Neuronal stem cell (in vitro differentiated cells): ENCODE measurements at regions not wholly inside any gene's neighbourhood (a gene's known extent, or its start where the extent isn't known, plus 50 kb on each side); places are given as distances from the start of the nearest gene placed in this dataset.
"Not testable (repeated sequence)": the region's sequence is repeated elsewhere in the genome, so short reads cannot be mapped to it uniquely, and the experiment has no call there.

Experiments
- DNase-seq: peaks from one replicate; pipeline ENCODE4 v3.0.0-alpha.2; 2013; ENCODE audit warnings: low spot score
- H2AFZ ChIP-seq: one replicate; pipeline ENCODE4 v1.6.1; 2013; ENCODE audit warnings: mild to moderate bottlenecking, low read length, inconsistent platforms
- H2AK5ac ChIP-seq: 2 replicates; pipeline ENCODE4 v1.6.1; 2013; ENCODE audit warnings: low read depth, mild to moderate bottlenecking, inconsistent platforms, low read length, moderate library complexity, mixed read lengths
- H2BK120ac ChIP-seq: 2 replicates; pipeline ENCODE4 v1.6.1; 2013; ENCODE audit warnings: low read depth, mild to moderate bottlenecking, inconsistent platforms, low read length, moderate library complexity, mixed read lengths
- H2BK12ac ChIP-seq: one replicate; pipeline ENCODE4 v1.6.1; 2013; ENCODE audit warnings: low read length, inconsistent platforms
- H2BK15ac ChIP-seq: 2 replicates; pipeline ENCODE4 v1.6.1; 2013; ENCODE audit warnings: mild to moderate bottlenecking, low read length, inconsistent platforms, mixed read lengths
- H2BK5ac ChIP-seq: one replicate; pipeline ENCODE4 v1.6.1; 2013; ENCODE audit warnings: inconsistent platforms, mild to moderate bottlenecking, low read length, moderate library complexity
- H3K14ac ChIP-seq: one replicate; pipeline ENCODE4 v1.6.1; 2013; ENCODE audit warnings: low read length, inconsistent platforms
- H3K18ac ChIP-seq: 2 replicates; pipeline ENCODE4 v1.6.1; 2013; ENCODE audit warnings: low read length, inconsistent platforms
- H3K23ac ChIP-seq: 2 replicates; pipeline ENCODE4 v1.6.1; 2013; ENCODE audit warnings: low read depth, mild to moderate bottlenecking, mixed read lengths, low read length, inconsistent platforms; ENCODE audit not compliant: poor library complexity
- H3K27ac ChIP-seq: replicated peaks from 3 replicates; pipeline ENCODE4 v1.5.1; 2013; ENCODE audit warnings: low read length, inconsistent platforms
- H3K27me3 ChIP-seq, 3 experiments: 2 replicates each; pipeline ENCODE4 v1.6.1; 2013; ENCODE audit warnings: low read length in 3 of 3, mild to moderate bottlenecking in 2 of 3, inconsistent platforms in 1 of 3, low read depth in 1 of 3, mixed read lengths in 1 of 3, moderate library complexity in 1 of 3; ENCODE audit not compliant: control insufficient read depth in 3 of 3, insufficient read depth in 3 of 3
- H3K36me3 ChIP-seq, 2 donors: replicated peaks in 1 of 2; 2 replicates each; pipeline ENCODE4 v1.6.1; 2013; ENCODE audit warnings: low read length in 2 of 2; ENCODE audit not compliant: control insufficient read depth in 2 of 2, insufficient read depth in 2 of 2
- H3K4ac ChIP-seq: 2 replicates; pipeline ENCODE4 v1.6.1; 2013; ENCODE audit warnings: inconsistent platforms, mild to moderate bottlenecking, low read length, moderate library complexity
- H3K4me1 ChIP-seq, 2 donors: 1 replicate in 1 of 2; 2 replicates in 1 of 2; pipeline ENCODE4 v1.6.1; 2013; ENCODE audit warnings: low read length in 2 of 2, low read depth in 1 of 2; ENCODE audit not compliant: control insufficient read depth in 2 of 2, insufficient read depth in 1 of 2
- H3K4me2 ChIP-seq: one replicate; pipeline ENCODE4 v1.6.1; 2013; ENCODE audit warnings: mild to moderate bottlenecking, low read length, inconsistent platforms; ENCODE audit not compliant: insufficient read depth, poor library complexity, severe bottlenecking
- H3K4me3 ChIP-seq, 2 donors: 2 replicates each; pipeline ENCODE4 v1.5.1; 2013; ENCODE audit warnings: low read length in 2 of 2, mild to moderate bottlenecking in 2 of 2, inconsistent platforms in 1 of 2, moderate library complexity in 1 of 2
- H3K79me1 ChIP-seq: one replicate; pipeline ENCODE4 v1.6.1; 2013; ENCODE audit warnings: low read depth, mild to moderate bottlenecking, inconsistent platforms, low read length, moderate library complexity
- H3K9ac ChIP-seq: one replicate; pipeline ENCODE4 v1.6.1; 2013; ENCODE audit warnings: mild to moderate bottlenecking, low read depth, low read length, inconsistent platforms; ENCODE audit not compliant: poor library complexity
- H3K9me3 ChIP-seq, 2 donors: replicated peaks in 1 of 2; 2 replicates each; pipeline versions ENCODE3 to v1.6.1; 2013; ENCODE audit warnings: low read length in 2 of 2, mild to moderate bottlenecking in 2 of 2, inconsistent platforms in 1 of 2, low read depth in 1 of 2, mixed read lengths in 1 of 2, moderate library complexity in 1 of 2; ENCODE audit not compliant: control insufficient read depth in 2 of 2, insufficient read depth in 1 of 2
- H4K8ac ChIP-seq: one replicate; pipeline ENCODE4 v1.6.1; 2013; ENCODE audit warnings: low read depth, mild to moderate bottlenecking, inconsistent platforms, low read length, moderate library complexity
- H4K91ac ChIP-seq: one replicate; pipeline ENCODE4 v1.6.1; 2013; ENCODE audit warnings: low read length, low read depth, mild to moderate bottlenecking, inconsistent platforms; ENCODE audit not compliant: poor library complexity
- WGBS, 2 donors: extraction: QIAGEN DNeasy Blood & Tissue Kit; methylation state at CpG; one replicate each; pipeline ENCODE4 v1.1.7; 2013; ENCODE audit warnings: missing lambda C conversion rate in 2 of 2, mixed read lengths in 1 of 2; ENCODE audit not compliant: insufficient read length in 2 of 2, insufficient replicate concordance in 1 of 2; ENCODE audit errors: extremely low coverage in 2 of 2; 5-methylcytosine and 5-hydroxymethylcytosine counted together

- H3K36me3 ChIP-seq, result no peaks in the 10 kb centered on the region
- H4K8ac ChIP-seq, result no peak overlapping the region
- H2AFZ ChIP-seq, result no peak overlapping the region
- no peak overlapping the region for H3K4ac ChIP-seq
- no peak overlapping the region for H2BK5ac ChIP-seq
- H3K14ac ChIP-seq, result no peak overlapping the region
- H3K4me3 ChIP-seq, result no peak overlapping the region
- H3K9ac ChIP-seq, result no peak overlapping the region
- H3K79me1 ChIP-seq, result peaks cover 1% of the 10 kb centered on the region
- no CpG with 5 or more reads among the region's 1 CpG for WGBS, 2 donors
- H3K4me1 ChIP-seq, result no peaks in the 10 kb centered on the region
- peaks cover 0 to 4% of the 10 kb centered on the region in 2 donors for H3K9me3 ChIP-seq
- H3K4me2 ChIP-seq, result no peak overlapping the region
- no peak overlapping the region for H2BK120ac ChIP-seq
- H2BK15ac ChIP-seq, result no peak overlapping the region
- no peak for DNase-seq
- no peaks in the 10 kb centered on the region for H3K27me3 ChIP-seq
- no peak overlapping the region for H3K23ac ChIP-seq
- no peak overlapping the region for H2AK5ac ChIP-seq
- H3K27ac ChIP-seq, result no peak overlapping the region
- no peak overlapping the region for H2BK12ac ChIP-seq
- no peak overlapping the region for H3K18ac ChIP-seq
- no peak overlapping the region for H4K91ac ChIP-seq
Observed at GRCh38 chr5:113713051-113713450, 199.6 kb downstream of the YTHDC2 start.

GRCh38 chr5:113715921-113716320 is 202.4 kb downstream of the YTHDC2 start:
- H2BK15ac ChIP-seq, H3K4ac ChIP-seq: not testable (repeated sequence)
- no CpG with 5 or more reads among the region's 2 CpGs for WGBS, 2 donors

GRCh38 chr5:113719549-113719948 is 206.1 kb downstream of the YTHDC2 start:
- no peak overlapping the region for H2AFZ ChIP-seq
- no peak overlapping the region for H2BK5ac ChIP-seq
- no peak overlapping the region for H2AK5ac ChIP-seq
- H2BK12ac ChIP-seq, result no peak overlapping the region
- H3K4me2 ChIP-seq, result no peak overlapping the region
- no peaks in the 10 kb centered on the region for H3K4me1 ChIP-seq
- H3K9ac ChIP-seq, result no peak overlapping the region
- no CpG with 5 or more reads among the region's 1 CpG for WGBS, 2 donors
- H2BK15ac ChIP-seq, result no peak overlapping the region
- no peaks in the 10 kb centered on the region for H3K36me3 ChIP-seq
- peaks cover 0 to 4% of the 10 kb centered on the region in 2 donors for H3K9me3 ChIP-seq
- H4K8ac ChIP-seq, result no peak overlapping the region
- no peak overlapping the region for H3K18ac ChIP-seq
- no peak overlapping the region for H3K23ac ChIP-seq
- H3K4me3 ChIP-seq, result no peak overlapping the region
- no peak overlapping the region for H3K14ac ChIP-seq
- peaks cover 1% of the 10 kb centered on the region for H3K79me1 ChIP-seq
- no peaks in the 10 kb centered on the region for H3K27me3 ChIP-seq
- H2BK120ac ChIP-seq, result no peak overlapping the region
- H4K91ac ChIP-seq, result no peak overlapping the region
- no peak overlapping the region for H3K4ac ChIP-seq
- H3K27ac ChIP-seq, result no peak overlapping the region
- DNase-seq, result no peak

More at GRCh38 chr5:113715921-113716320, 202.4 kb downstream of the YTHDC2 start:
- H2AFZ ChIP-seq, H4K8ac ChIP-seq, H3K14ac ChIP-seq, H3K27me3 ChIP-seq, H3K4me1 ChIP-seq, DNase-seq, H2BK120ac ChIP-seq, H3K79me1 ChIP-seq, H3K27ac ChIP-seq, H3K36me3 ChIP-seq, H4K91ac ChIP-seq, H3K4me3 ChIP-seq, H2BK5ac ChIP-seq, H3K9me3 ChIP-seq, H2BK12ac ChIP-seq, H3K23ac ChIP-seq, H3K4me2 ChIP-seq, H3K18ac ChIP-seq, H3K9ac ChIP-seq, H2AK5ac ChIP-seq: not testable (repeated sequence)

- Histone ChIP-seq H4K8ac (no peak overlapping the region), H3K27ac (no peak overlapping the region), H2BK15ac (no peak overlapping the region), H3K27me3 (no peaks in the 10 kb centered on the region), H3K9ac (no peak overlapping the region), H3K4ac (no peak overlapping the region), H3K4me1 (no peaks in the 10 kb centered on the region), H4K91ac (no peak overlapping the region), H2AFZ (no peak overlapping the region), H2BK120ac (no peak overlapping the region), H3K36me3 (no peaks in the 10 kb centered on the region), H2BK12ac (no peak overlapping the region), H2AK5ac (no peak overlapping the region), H2BK5ac (no peak overlapping the region), H3K14ac (no peak overlapping the region), H3K4me2 (no peak overlapping the region), H3K4me3 (no peak overlapping the region), H3K9me3 (peaks cover 0 to 4% of the 10 kb centered on the region in 2 donors), H3K18ac (no peak overlapping the region), H3K79me1 (peaks cover 1% of the 10 kb centered on the region), H3K23ac (no peak overlapping the region)
- DNase-seq, result no peak
- WGBS, 2 donors, result no CpG with 5 or more reads among the region's 2 CpGs
Observed at GRCh38 chr5:113721171-113721570, 207.7 kb downstream of the YTHDC2 start.
